Activated CD8-positive, alpha-beta T cell treated with anti-CD3 and anti-CD28 coated beads, Interleukin-2, amount 10 ng/mL, durations not matched to agents 7 days and 5 days (primary cell): ENCODE measurements at regions not wholly inside any gene's neighbourhood (a gene's known extent, or its start where the extent isn't known, plus 50 kb on each side); places are given as distances from the start of the nearest gene placed in this dataset.

Experiments used
- ATAC-seq: fragments of 150-1000 bp; cut with Tn5 transposase; one replicate; pipeline ENCODE4 v1.10.0; 2021; ENCODE audit warnings: moderate library complexity
- CTCF ChIA-PET: fragments of 350-600 bp; sonication (Branson Sonifier 250); formaldehyde crosslinking; loops from one replicate; lab custom pipeline; 2021; ENCODE audit warnings: antibody characterized with exemption; lab: Charles Lee
- POLR2A ChIA-PET: fragments of 350-600 bp; sonication (Branson Sonifier 250); formaldehyde crosslinking; loops from one replicate; lab custom pipeline; 2021; ENCODE audit warnings: antibody characterized with exemption; lab: Charles Lee
- DNase-seq: peaks from one replicate; pipeline ENCODE4 v3.0.0-alpha.2; 2020
- H3K27ac Mint-ChIP-seq: one replicate; pipeline ENCODE4 v1.8.0; 2021; ENCODE audit warnings: mild to moderate bottlenecking, mixed read lengths
- H3K27me3 Mint-ChIP-seq: one replicate; pipeline ENCODE4 v1.8.0; 2021; ENCODE audit warnings: low read depth, mixed read lengths
- H3K36me3 Mint-ChIP-seq: one replicate; pipeline ENCODE4 v1.8.0; 2021; ENCODE audit warnings: low read depth, mixed read lengths
- H3K4me1 Mint-ChIP-seq: one replicate; pipeline ENCODE4 v1.8.0; 2021; ENCODE audit warnings: low read depth, mixed read lengths
- H3K4me3 Mint-ChIP-seq: one replicate; pipeline ENCODE4 v1.8.0; 2021; ENCODE audit warnings: mild to moderate bottlenecking, mixed read lengths
- H3K9me3 Mint-ChIP-seq: one replicate; pipeline ENCODE4 v1.8.0; 2022; ENCODE audit warnings: mixed read lengths; ENCODE audit not compliant: insufficient read depth

- Mint-ChIP-seq H3K4me3 (no peak overlapping the region), H3K4me1 (no peaks in the 10 kb centered on the region), H3K27me3 (peaks cover 22% of the 10 kb centered on the region), H3K9me3 (no peaks in the 10 kb centered on the region), H3K27ac (no peak overlapping the region), H3K36me3 (no peaks in the 10 kb centered on the region)
- ChIA-PET POLR2A (no interaction called here), CTCF (no interaction called here)
- DNase-seq, result no peak
- no peak for ATAC-seq
Observed at GRCh38 chr12:113642672-113643071, 171.0 kb upstream of the LHX5 start.

- Mint-ChIP-seq H3K4me3 (no peak overlapping the region), H3K9me3 (no peaks in the 10 kb centered on the region), H3K4me1 (no peaks in the 10 kb centered on the region), H3K36me3 (no peaks in the 10 kb centered on the region), H3K27me3 (peaks cover 24% of the 10 kb centered on the region), H3K27ac (no peak overlapping the region)
- CTCF ChIA-PET, result no interaction called here
- DNase-seq (no peak), ATAC-seq (no peak)
- POLR2A ChIA-PET, result no interaction called here
Observed at GRCh38 chr12:113642216-113642615, 170.5 kb upstream of the LHX5 start.

GRCh38 chr12:113641426-113642030 lies 169.9 kb upstream of the LHX5 start:
- Mint-ChIP-seq H3K27me3 (peaks cover 24% of the 10 kb centered on the region), H3K4me3 (no peak overlapping the region), H3K27ac (no peak overlapping the region), H3K9me3 (no peaks in the 10 kb centered on the region), H3K4me1 (no peaks in the 10 kb centered on the region), H3K36me3 (no peaks in the 10 kb centered on the region)
- no peak for DNase-seq
- ChIA-PET CTCF (no interaction called here), POLR2A (no interaction called here)
- ATAC-seq, result no peak

- ChIA-PET CTCF (no interaction called here), POLR2A (no interaction called here)
- DNase-seq (no peak), ATAC-seq (no peak)
- Mint-ChIP-seq H3K9me3 (no peaks in the 10 kb centered on the region), H3K27ac (no peak overlapping the region), H3K27me3 (peaks cover 24% of the 10 kb centered on the region), H3K4me1 (no peaks in the 10 kb centered on the region), H3K4me3 (no peak overlapping the region), H3K36me3 (no peaks in the 10 kb centered on the region)
Observed at GRCh38 chr12:113640837-113641236, 169.2 kb upstream of the LHX5 start.

- Mint-ChIP-seq H3K36me3 (no peaks in the 10 kb centered on the region), H3K27me3 (peaks cover 21% of the 10 kb centered on the region), H3K9me3 (no peaks in the 10 kb centered on the region), H3K4me3 (no peak overlapping the region), H3K4me1 (no peaks in the 10 kb centered on the region), H3K27ac (no peak overlapping the region)
- ATAC-seq (no peak), DNase-seq (no peak)
- ChIA-PET CTCF (no interaction called here), POLR2A (no interaction called here)
Observed at GRCh38 chr12:113639474-113639873, 167.8 kb upstream of the LHX5 start.

- Mint-ChIP-seq H3K36me3 (no peaks in the 10 kb centered on the region), H3K4me3 (no peak overlapping the region), H3K27me3 (peaks cover 21% of the 10 kb centered on the region), H3K4me1 (no peaks in the 10 kb centered on the region), H3K27ac (no peak overlapping the region), H3K9me3 (no peaks in the 10 kb centered on the region)
- no peak for ATAC-seq
- DNase-seq, result no peak
- ChIA-PET CTCF (no interaction called here), POLR2A (no interaction called here)
Observed at GRCh38 chr12:113638460-113638775, 166.7 kb upstream of the LHX5 start.

- ChIA-PET CTCF (no interaction called here), POLR2A (no interaction called here)
- DNase-seq, result no peak
- Mint-ChIP-seq H3K9me3 (no peaks in the 10 kb centered on the region), H3K4me3 (no peak overlapping the region), H3K4me1 (no peaks in the 10 kb centered on the region), H3K27ac (no peak overlapping the region), H3K27me3 (peaks cover 12% of the 10 kb centered on the region), H3K36me3 (no peaks in the 10 kb centered on the region)
- no peak for ATAC-seq
Observed at GRCh38 chr12:113634982-113635381, 163.3 kb upstream of the LHX5 start.

- POLR2A ChIA-PET, result no interaction called here
- H3K4me3 Mint-ChIP-seq, result no peak overlapping the region
- H3K4me1 Mint-ChIP-seq, result no peaks in the 10 kb centered on the region
- no peak overlapping the region for H3K27ac Mint-ChIP-seq
- ATAC-seq (no peak), DNase-seq (no peak)
- no peaks in the 10 kb centered on the region for H3K36me3 Mint-ChIP-seq
- H3K27me3 Mint-ChIP-seq, result peaks cover 12% of the 10 kb centered on the region
- CTCF ChIA-PET, result no interaction called here
- H3K9me3 Mint-ChIP-seq, result no peaks in the 10 kb centered on the region
Observed at GRCh38 chr12:113634474-113634873, 162.8 kb upstream of the LHX5 start.

GRCh38 chr12:113633678-113634332 lies 162.1 kb upstream of the LHX5 start:
- Mint-ChIP-seq H3K36me3 (no peaks in the 10 kb centered on the region), H3K27me3 (peaks cover 6% of the 10 kb centered on the region), H3K27ac (no peak overlapping the region), H3K4me1 (no peaks in the 10 kb centered on the region), H3K9me3 (no peaks in the 10 kb centered on the region), H3K4me3 (no peak overlapping the region)
- no peak for DNase-seq
- ATAC-seq, result no peak
- ChIA-PET POLR2A (no interaction called here), CTCF (no interaction called here)

- Mint-ChIP-seq H3K27ac (no peak overlapping the region), H3K27me3 (no peaks in the 10 kb centered on the region), H3K4me3 (no peak overlapping the region), H3K4me1 (no peaks in the 10 kb centered on the region), H3K36me3 (no peaks in the 10 kb centered on the region), H3K9me3 (peaks cover 2% of the 10 kb centered on the region)
- ChIA-PET POLR2A (no interaction called here), CTCF (no interaction called here)
- ATAC-seq (no peak), DNase-seq (no peak)
Observed at GRCh38 chr12:113630625-113631024, 159.0 kb upstream of the LHX5 start.

GRCh38 chr12:113625499-113625898 lies 153.8 kb upstream of the LHX5 start:
- peaks cover 5% of the 10 kb centered on the region for H3K9me3 Mint-ChIP-seq

GRCh38 chr12:113622410-113622809 lies 150.7 kb upstream of the LHX5 start:
- H3K4me3 Mint-ChIP-seq, result no peak overlapping the region
- H3K27me3 Mint-ChIP-seq, result no peaks in the 10 kb centered on the region
- POLR2A ChIA-PET, result no interaction called here

More at GRCh38 chr12:113625499-113625898, 153.8 kb upstream of the LHX5 start:
- ChIA-PET POLR2A (no interaction called here), CTCF (no interaction called here)
- Mint-ChIP-seq H3K27ac (no peak overlapping the region), H3K4me3 (no peak overlapping the region), H3K4me1 (no peaks in the 10 kb centered on the region), H3K36me3 (no peaks in the 10 kb centered on the region), H3K27me3 (no peaks in the 10 kb centered on the region)
- ATAC-seq (no peak), DNase-seq (no peak)

More at GRCh38 chr12:113622410-113622809, 150.7 kb upstream of the LHX5 start:
- no peaks in the 10 kb centered on the region for H3K4me1 Mint-ChIP-seq
- no peak for DNase-seq
- CTCF ChIA-PET, result no interaction called here
- no peak overlapping the region for H3K27ac Mint-ChIP-seq
- peaks cover 5% of the 10 kb centered on the region for H3K9me3 Mint-ChIP-seq
- no peak for ATAC-seq
- H3K36me3 Mint-ChIP-seq, result no peaks in the 10 kb centered on the region
